Left lung (tissue), 4 donors: ENCODE measurements at regions not wholly inside any gene's neighbourhood (a gene's known extent, or its start where the extent isn't known, plus 50 kb on each side); places are given as distances from the start of the nearest gene placed in this dataset.

ENCODE experiments used
- ATAC-seq: fragments of 200-7000 bp; cut with Tn5 transposase; one replicate; pipeline ENCODE4 v1.9.1; 2020; ENCODE audit warnings: moderate library complexity
- DNase-seq, 4 donors: peaks; one replicate each; pipeline ENCODE4 v3.0.0-alpha.2; 2013 to 2020
- H3K27ac ChIP-seq, 2 donors: fragments of 200-600 bp; sonication (generic) in 1 of 2; one replicate each; pipeline versions ENCODE4 v1.5.0 to v1.8.0; 2020 to 2021
- H3K27me3 ChIP-seq, 2 donors: fragments of 200-600 bp; sonication (generic) in 1 of 2; one replicate each; pipeline versions ENCODE4 v1.5.0 to v1.8.0; 2020 to 2021
- H3K36me3 ChIP-seq, 2 donors: fragments of 200-600 bp; sonication (generic) in 1 of 2; one replicate each; pipeline versions ENCODE4 v1.5.0 to v1.8.0; 2020 to 2021
- H3K4me1 ChIP-seq, 2 donors: fragments of 200-600 bp; one replicate each; pipeline ENCODE4 v1.8.0; 2021
- H3K4me3 ChIP-seq, 2 donors: fragments of 200-600 bp; sonication (generic) in 1 of 2; one replicate each; pipeline versions ENCODE4 v1.5.0 to v1.8.0; 2020 to 2021; ENCODE audit warnings: mild to moderate bottlenecking in 1 of 2
- H3K9me3 ChIP-seq, 2 donors: fragments of 200-600 bp; sonication (generic) in 1 of 2; one replicate each; pipeline versions ENCODE4 v1.5.0 to v1.8.0; 2020 to 2021
- intact Hi-C, 2 donors: fragments of 100-400 bp; cut with DNase I; formaldehyde crosslinking; loops; one replicate each; pipeline versions ENCODE4 v1.11.2 to v1.14.2; 2022
- TF ChIP-seq, protein P1 (sequence below), 2 donors: fragments of 200-600 bp; sonication (generic) in 1 of 2; IDR thresholded peaks; one replicate each; pipeline versions ENCODE4 v1.5.0 to v1.8.0; 2021; ENCODE audit warnings: antibody characterized with exemption in 2 of 2
- donor health status: DM: no; HTN: yes; CAD: no.
- donor health status: DM: no; HTN: no; CAD: no.

DNA sequence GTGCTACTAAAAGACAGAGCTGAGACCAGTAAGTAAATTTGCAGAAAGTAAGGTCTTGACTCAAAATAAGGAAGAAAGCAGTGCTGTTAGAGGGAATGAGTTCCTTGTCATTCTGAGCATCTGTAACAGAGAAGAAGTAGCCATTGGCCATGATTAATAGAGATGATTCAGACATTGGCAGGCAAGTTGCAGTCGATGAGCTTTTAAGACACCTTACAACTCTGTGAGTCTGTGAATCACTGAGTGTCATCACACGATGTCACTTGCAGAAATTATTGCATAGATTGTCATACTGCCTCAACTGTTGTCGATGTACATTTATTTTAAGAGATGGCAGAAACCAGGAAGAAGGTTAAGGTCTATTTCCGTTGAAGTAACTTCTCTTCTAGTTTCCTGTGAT lies 201.1 kb upstream of the CDH13 start:
- Histone ChIP-seq H3K27me3 (no peaks in the 10 kb centered on the region), H3K4me3 (no peak overlapping the region), H3K4me1 (no peaks in the 10 kb centered on the region), H3K27ac (no peak overlapping the region), H3K36me3 (no peaks in the 10 kb centered on the region), H3K9me3 (no peaks in the 10 kb centered on the region)
- TF ChIP-seq, protein P1, sequence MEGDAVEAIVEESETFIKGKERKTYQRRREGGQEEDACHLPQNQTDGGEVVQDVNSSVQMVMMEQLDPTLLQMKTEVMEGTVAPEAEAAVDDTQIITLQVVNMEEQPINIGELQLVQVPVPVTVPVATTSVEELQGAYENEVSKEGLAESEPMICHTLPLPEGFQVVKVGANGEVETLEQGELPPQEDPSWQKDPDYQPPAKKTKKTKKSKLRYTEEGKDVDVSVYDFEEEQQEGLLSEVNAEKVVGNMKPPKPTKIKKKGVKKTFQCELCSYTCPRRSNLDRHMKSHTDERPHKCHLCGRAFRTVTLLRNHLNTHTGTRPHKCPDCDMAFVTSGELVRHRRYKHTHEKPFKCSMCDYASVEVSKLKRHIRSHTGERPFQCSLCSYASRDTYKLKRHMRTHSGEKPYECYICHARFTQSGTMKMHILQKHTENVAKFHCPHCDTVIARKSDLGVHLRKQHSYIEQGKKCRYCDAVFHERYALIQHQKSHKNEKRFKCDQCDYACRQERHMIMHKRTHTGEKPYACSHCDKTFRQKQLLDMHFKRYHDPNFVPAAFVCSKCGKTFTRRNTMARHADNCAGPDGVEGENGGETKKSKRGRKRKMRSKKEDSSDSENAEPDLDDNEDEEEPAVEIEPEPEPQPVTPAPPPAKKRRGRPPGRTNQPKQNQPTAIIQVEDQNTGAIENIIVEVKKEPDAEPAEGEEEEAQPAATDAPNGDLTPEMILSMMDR (IDR thresholded peaks at IDR 0.05), result no peak
- intact Hi-C loops, result no loop called here
- DNase-seq (no peak), ATAC-seq (no peak)

DNA sequence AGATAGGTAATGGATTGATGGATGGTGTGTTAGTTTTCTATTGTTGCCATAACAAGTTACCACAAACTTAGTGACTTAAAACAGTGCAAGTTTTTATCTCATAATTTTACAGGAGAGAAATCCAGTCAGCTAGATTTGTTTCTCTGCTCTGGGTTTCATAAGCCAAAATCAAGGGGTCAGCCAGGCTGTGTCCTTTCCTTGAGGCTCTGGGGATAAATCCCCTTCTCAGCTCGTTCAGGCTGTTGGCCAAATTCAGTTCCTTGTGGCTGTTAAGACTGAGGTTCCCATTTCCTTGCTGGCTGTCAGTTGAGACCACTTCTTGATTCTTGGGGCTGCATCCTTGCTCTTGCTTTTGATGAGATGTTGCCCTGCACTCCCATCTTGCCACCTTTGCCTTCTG lies 204.9 kb upstream of the CDH13 start:
- no peak for DNase-seq

DNA sequence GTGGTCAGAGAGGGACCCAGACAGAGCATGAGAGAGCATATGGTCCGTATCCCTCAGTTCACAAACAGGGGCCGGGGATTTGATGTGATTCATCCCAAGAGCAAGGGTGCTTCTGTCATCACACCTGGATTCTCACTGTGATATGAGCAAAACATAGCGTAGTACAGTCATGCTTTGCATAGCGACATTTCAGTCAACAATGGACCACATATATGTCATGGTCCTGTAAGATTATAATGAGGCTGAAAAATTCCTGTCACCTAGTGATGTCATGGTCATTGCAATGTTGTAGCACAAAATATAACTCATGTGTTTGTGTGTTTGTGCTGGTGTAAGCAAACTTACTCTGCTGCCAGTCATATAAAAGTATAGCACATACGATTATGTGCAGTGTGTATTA lies 207.4 kb upstream of the CDH13 start:
- Histone ChIP-seq H3K27me3 (no peaks in the 10 kb centered on the region), H3K4me1 (no peaks in the 10 kb centered on the region), H3K4me3 (no peak overlapping the region), H3K36me3 (no peaks in the 10 kb centered on the region), H3K27ac (no peak overlapping the region), H3K9me3 (no peaks in the 10 kb centered on the region)
- TF ChIP-seq, protein P1 (IDR thresholded peaks at IDR 0.05), result no peak
- DNase-seq, result no peak
- ATAC-seq, result no peak
- intact Hi-C loops, result no loop called here

More for the DNA sequence above, 204.9 kb upstream of the CDH13 start:
- ATAC-seq, result no peak
- H3K27me3 ChIP-seq, result no peaks in the 10 kb centered on the region
- H3K27ac ChIP-seq, result no peak overlapping the region
- H3K9me3 ChIP-seq, result no peaks in the 10 kb centered on the region
- H3K4me3 ChIP-seq, result no peak overlapping the region
- no peaks in the 10 kb centered on the region for H3K4me1 ChIP-seq
- intact Hi-C loops, result no loop called here
- H3K36me3 ChIP-seq, result no peaks in the 10 kb centered on the region
- TF ChIP-seq, protein P1 (IDR thresholded peaks at IDR 0.05), result no peak

DNA sequence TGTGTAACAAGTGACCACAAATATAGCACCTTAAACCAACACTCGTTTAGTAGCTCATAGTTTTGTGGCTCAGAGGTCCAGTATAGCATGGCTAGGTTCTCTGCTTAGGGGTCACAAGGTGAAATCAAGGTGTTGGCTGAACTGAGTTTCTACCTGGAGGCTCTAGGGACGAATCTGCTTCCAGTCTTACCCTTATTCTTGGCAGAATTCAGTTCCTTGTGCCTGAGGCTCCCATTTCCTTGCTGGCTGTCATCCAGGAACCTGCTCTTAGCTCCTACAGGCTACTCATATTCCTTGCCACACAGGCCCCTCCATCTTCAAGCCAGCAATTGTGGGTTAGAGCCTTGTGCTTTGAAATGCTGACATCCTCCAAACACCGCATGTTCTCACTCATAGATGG lies 212.3 kb upstream of the CDH13 start:
- H3K27me3 ChIP-seq, result no peaks in the 10 kb centered on the region
- no peaks in the 10 kb centered on the region for H3K36me3 ChIP-seq
- no peak for ATAC-seq
- TF ChIP-seq, protein P1 (IDR thresholded peaks at IDR 0.05), result no peak
- intact Hi-C loops, result no loop called here
- no peak overlapping the region for H3K4me3 ChIP-seq
- no peaks in the 10 kb centered on the region for H3K9me3 ChIP-seq
- H3K4me1 ChIP-seq, result no peaks in the 10 kb centered on the region
- no peak for DNase-seq
- no peak overlapping the region for H3K27ac ChIP-seq

DNA sequence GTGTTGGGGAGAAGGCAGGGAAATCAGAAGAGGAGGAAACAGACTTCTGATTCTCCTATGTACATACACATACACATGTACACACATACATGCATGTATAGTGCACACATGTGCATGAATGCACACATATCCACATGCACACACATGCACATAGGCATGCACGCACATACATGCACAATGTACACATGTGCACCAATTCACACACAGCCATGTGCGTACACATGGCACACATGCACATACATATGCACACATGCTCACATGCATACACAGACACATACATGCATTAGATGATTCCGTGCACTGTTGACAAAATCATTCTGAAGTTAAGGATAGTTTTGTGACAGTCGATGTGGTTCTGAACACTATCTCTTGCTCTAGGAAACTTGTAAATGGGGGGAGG lies 214.0 kb upstream of the CDH13 start:
- Histone ChIP-seq H3K9me3 (no peaks in the 10 kb centered on the region), H3K4me1 (no peaks in the 10 kb centered on the region), H3K27me3 (peaks cover 0 to 3% of the 10 kb centered on the region in 2 donors), H3K4me3 (no peak overlapping the region), H3K36me3 (no peaks in the 10 kb centered on the region), H3K27ac (no peak overlapping the region)
- intact Hi-C loops, result no loop called here
- TF ChIP-seq, protein P1 (IDR thresholded peaks at IDR 0.05), result no peak
- DNase-seq (no peak), ATAC-seq (no peak)
